Mesodermal cell (in vitro differentiated cells): ENCODE measurements at regions not wholly inside any gene's neighbourhood (a gene's known extent, or its start where the extent isn't known, plus 50 kb on each side); places are given as distances from the start of the nearest gene placed in this dataset.

Source experiments
- H3K27ac ChIP-seq: 2 replicates; pipeline ENCODE4 v1.7.0; 2013; ENCODE audit warnings: mild to moderate bottlenecking, low read depth, low read length, moderate library complexity; ENCODE audit not compliant: severe bottlenecking
- H3K36me3 ChIP-seq: 2 replicates; pipeline ENCODE4 v1.7.1; 2013; ENCODE audit warnings: mild to moderate bottlenecking, low read length, moderate library complexity; ENCODE audit not compliant: control insufficient read depth, insufficient read depth
- H3K4me1 ChIP-seq: one replicate; pipeline ENCODE4 v1.7.1; 2013; ENCODE audit warnings: mild to moderate bottlenecking, low read length; ENCODE audit not compliant: insufficient read depth, control insufficient read depth, poor library complexity, severe bottlenecking
- H3K4me3 ChIP-seq: 2 replicates; pipeline ENCODE4 v1.7.0; 2013; ENCODE audit warnings: low read length, control low read depth, mild to moderate bottlenecking; ENCODE audit not compliant: insufficient read depth, poor library complexity, severe bottlenecking; ENCODE audit errors: extremely low read depth
- H3K9me3 ChIP-seq: 2 replicates; pipeline ENCODE4 v1.7.1; 2013; ENCODE audit warnings: mild to moderate bottlenecking, low read length, moderate library complexity; ENCODE audit not compliant: control insufficient read depth
- WGBS, 2 experiments: methylation state at CpG; one replicate each; pipeline ENCODE4 v1.1.5; 2013; ENCODE audit warnings: missing lambda C conversion rate in 2 of 2; ENCODE audit not compliant: insufficient coverage in 2 of 2; 5-methylcytosine and 5-hydroxymethylcytosine counted together

- no peaks in the 10 kb centered on the region for H3K9me3 ChIP-seq
- WGBS, 2 experiments = no CpG with 5 or more reads among the region's 1 CpG
- no peak overlapping the region for H3K27ac ChIP-seq
- no peaks in the 10 kb centered on the region for H3K36me3 ChIP-seq
- no peak overlapping the region for H3K4me3 ChIP-seq
- H3K4me1 ChIP-seq = no peaks in the 10 kb centered on the region
Observed at GRCh38 chr3:189449084-189449483, 182.1 kb upstream of the TP63 start.

DNA sequence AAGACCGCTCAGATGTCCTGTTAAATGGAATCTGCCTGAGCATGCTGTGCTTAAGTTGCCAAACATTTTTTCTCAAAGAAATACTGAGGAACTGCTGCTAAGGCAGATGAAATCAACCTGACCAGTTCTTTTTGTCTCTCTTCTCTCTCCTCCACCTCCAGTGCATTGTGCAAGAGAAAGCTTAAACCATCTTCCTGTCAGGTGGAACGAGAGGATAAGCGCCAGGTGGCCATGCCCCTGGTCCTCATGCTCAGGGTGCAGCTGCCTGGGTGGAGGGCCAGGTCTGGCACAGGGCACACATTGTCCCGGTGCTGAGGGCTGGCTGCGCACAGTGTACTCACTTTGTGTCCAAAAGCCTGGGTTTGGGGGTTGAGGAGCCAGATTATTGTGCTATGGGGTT lies 176.2 kb upstream of the TP63 start:
- no peaks in the 10 kb centered on the region for H3K36me3 ChIP-seq
- no peak overlapping the region for H3K27ac ChIP-seq
- H3K4me3 ChIP-seq = no peak overlapping the region
- 89 to 90% methylated on average over 3 to 4 of the region's 5 CpGs for WGBS, 2 experiments
- no peaks in the 10 kb centered on the region for H3K4me1 ChIP-seq
- no peaks in the 10 kb centered on the region for H3K9me3 ChIP-seq

DNA sequence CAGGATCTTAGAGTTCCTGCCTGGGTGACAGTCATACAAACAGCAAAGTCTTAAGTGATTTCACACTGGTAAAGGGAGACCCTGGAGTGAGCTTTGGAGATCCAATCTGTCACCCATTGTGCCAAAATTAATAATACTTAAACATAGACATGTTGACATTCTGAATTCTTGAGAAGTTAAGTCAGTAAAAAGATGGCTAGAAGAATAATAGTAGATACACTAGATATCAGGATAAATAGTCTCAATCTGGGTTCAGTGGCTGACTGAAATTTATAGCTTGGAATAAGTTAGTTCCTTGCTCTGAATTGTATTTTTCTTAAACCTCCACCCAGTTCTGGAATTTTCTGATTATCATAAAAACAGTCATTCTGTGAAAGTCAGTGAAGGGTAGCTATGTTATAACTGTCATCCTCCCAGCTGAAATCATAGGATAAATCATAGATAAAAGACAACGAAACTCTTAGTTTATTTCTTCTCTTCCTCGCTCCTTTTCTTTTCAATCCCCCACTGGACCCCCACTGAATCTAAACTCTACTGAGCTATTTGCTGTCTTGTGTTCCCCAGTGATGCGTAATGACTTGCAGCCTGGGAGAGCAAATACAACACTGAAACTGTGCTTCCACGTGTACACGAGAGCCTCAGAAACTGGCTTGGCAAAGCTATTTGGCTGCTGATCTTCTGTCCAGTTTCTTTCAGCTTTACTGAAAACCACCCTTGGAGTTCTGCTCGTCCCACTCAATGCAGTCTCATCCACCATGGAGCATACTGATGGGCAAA lies 175.4 kb upstream of the TP63 start:
- Histone ChIP-seq H3K9me3 (no peaks in the 10 kb centered on the region), H3K27ac (no peak overlapping the region), H3K4me1 (no peaks in the 10 kb centered on the region), H3K4me3 (no peak overlapping the region), H3K36me3 (no peaks in the 10 kb centered on the region)
- WGBS, 2 experiments = 93 to 94% methylated on average over 6 of the region's 6 CpGs

GRCh38 chr3:189457201-189457607 lies 174.0 kb upstream of the TP63 start:
- Histone ChIP-seq H3K27ac (no peak overlapping the region), H3K4me1 (no peaks in the 10 kb centered on the region), H3K4me3 (no peak overlapping the region), H3K36me3 (no peaks in the 10 kb centered on the region), H3K9me3 (no peaks in the 10 kb centered on the region)
- WGBS, 2 experiments = 81 to 94% methylated on average over 6 of the region's 7 CpGs

GRCh38 chr3:189457631-189458412 lies 173.4 kb upstream of the TP63 start:
- no peaks in the 10 kb centered on the region for H3K4me1 ChIP-seq
- no peaks in the 10 kb centered on the region for H3K9me3 ChIP-seq
- WGBS, 2 experiments = 89 to 95% methylated on average over 3 to 4 of the region's 9 CpGs
- H3K36me3 ChIP-seq = no peaks in the 10 kb centered on the region
- no peak overlapping the region for H3K27ac ChIP-seq
- H3K4me3 ChIP-seq = no peak overlapping the region

GRCh38 chr3:189458528-189458927 lies 172.7 kb upstream of the TP63 start:
- no peaks in the 10 kb centered on the region for H3K4me1 ChIP-seq
- 91 to 96% methylated on average over 5 to 7 of the region's 7 CpGs for WGBS, 2 experiments

DNA sequence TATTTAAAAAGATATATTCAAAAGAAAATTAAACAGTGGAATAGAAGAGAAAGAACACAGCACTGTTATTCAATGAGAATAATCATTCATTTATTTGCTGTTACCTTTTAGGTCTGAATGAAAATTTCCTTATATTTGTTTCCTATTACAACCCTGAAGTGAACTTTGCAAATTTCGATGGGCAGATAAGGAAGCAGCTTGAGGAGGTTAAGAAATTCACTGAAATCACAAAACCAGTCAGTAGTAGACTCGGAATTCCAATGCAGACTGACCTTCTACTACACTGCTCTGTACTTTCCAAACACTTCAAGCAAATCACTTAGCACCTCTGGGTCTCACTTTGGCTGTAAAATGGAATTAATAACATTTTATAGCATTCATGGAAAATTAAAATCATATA lies 172.0 kb upstream of the TP63 start:
- no peaks in the 10 kb centered on the region for H3K9me3 ChIP-seq
- WGBS, 2 experiments = 100% methylated on average over 1 of the region's 2 CpGs; no CpG with 5 or more reads in 1 of the 2 experiments
- H3K27ac ChIP-seq = no peak overlapping the region
- H3K4me1 ChIP-seq = no peaks in the 10 kb centered on the region
- H3K4me3 ChIP-seq = no peak overlapping the region
- no peaks in the 10 kb centered on the region for H3K36me3 ChIP-seq

More at GRCh38 chr3:189458528-189458927, 172.7 kb upstream of the TP63 start:
- Histone ChIP-seq H3K4me3 (no peak overlapping the region), H3K9me3 (no peaks in the 10 kb centered on the region), H3K27ac (no peak overlapping the region), H3K36me3 (no peaks in the 10 kb centered on the region)

GRCh38 chr3:189460511-189460910 lies 170.7 kb upstream of the TP63 start:
- Histone ChIP-seq H3K27ac (no peak overlapping the region), H3K36me3 (no peaks in the 10 kb centered on the region), H3K4me3 (no peak overlapping the region), H3K4me1 (no peaks in the 10 kb centered on the region), H3K9me3 (no peaks in the 10 kb centered on the region)
- WGBS, 2 experiments = no CpG with 5 or more reads among the region's 2 CpGs

DNA sequence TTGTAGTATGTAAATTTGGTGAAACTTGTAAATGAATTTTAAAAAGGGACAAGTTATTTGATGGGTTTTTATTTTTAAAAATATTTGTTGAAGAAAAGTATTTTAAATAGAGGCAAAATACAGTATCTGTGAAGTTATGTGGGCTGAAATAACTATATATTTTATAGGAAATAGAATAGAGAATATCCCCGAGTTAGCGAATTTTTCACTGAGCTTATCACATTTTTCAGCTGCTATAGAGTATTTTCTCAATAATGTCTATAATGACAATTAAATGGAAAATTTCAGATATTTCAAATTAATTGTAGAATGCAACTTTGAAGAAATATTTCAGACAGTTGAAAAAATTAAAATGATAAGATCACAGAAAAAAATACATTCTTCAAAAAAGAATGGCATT lies 166.4 kb upstream of the TP63 start:
- H3K36me3 ChIP-seq = no peaks in the 10 kb centered on the region
- no CpG with 5 or more reads among the region's 2 CpGs for WGBS, 2 experiments

GRCh38 chr3:189466004-189466403 lies 165.2 kb upstream of the TP63 start:
- no peak overlapping the region for H3K27ac ChIP-seq
- no peaks in the 10 kb centered on the region for H3K4me1 ChIP-seq
- no peak overlapping the region for H3K4me3 ChIP-seq
- WGBS, 2 experiments = no CpG with 5 or more reads among the region's 2 CpGs
- no peaks in the 10 kb centered on the region for H3K36me3 ChIP-seq
- H3K9me3 ChIP-seq = no peaks in the 10 kb centered on the region

More for the DNA sequence above, 166.4 kb upstream of the TP63 start:
- no peak overlapping the region for H3K4me3 ChIP-seq
- no peak overlapping the region for H3K27ac ChIP-seq
- H3K4me1 ChIP-seq = no peaks in the 10 kb centered on the region
- H3K9me3 ChIP-seq = no peaks in the 10 kb centered on the region

DNA sequence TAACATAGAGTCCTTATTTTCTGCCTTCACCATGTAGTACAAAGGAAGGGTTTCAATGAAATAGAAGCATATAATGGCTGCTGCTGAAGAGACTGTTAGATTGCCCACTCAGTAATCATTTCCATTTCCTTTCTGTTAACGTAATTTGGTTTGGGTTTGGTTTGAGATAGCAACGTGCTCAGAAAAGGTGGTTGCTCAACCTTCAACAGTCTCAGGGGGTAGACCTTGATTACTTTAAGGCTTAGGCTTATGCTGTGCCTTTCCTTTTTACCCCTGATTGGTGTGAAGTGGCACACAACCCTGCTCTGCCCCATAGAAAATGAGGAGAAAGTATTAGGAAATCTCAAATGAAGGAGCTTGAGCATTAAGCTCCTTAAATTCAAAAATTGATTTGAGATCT lies 163.7 kb upstream of the TP63 start:
- WGBS, 2 experiments = no CpG with 5 or more reads among the region's 2 CpGs
- no peaks in the 10 kb centered on the region for H3K36me3 ChIP-seq

More for the DNA sequence above, 163.7 kb upstream of the TP63 start:
- H3K27ac ChIP-seq = no peak overlapping the region
- H3K4me3 ChIP-seq = no peak overlapping the region
- no peaks in the 10 kb centered on the region for H3K9me3 ChIP-seq
- H3K4me1 ChIP-seq = no peaks in the 10 kb centered on the region
